IMR-90 (cell line): ENCODE measurements at regions not wholly inside any gene's neighbourhood (a gene's known extent, or its start where the extent isn't known, plus 50 kb on each side); places are given as distances from the start of the nearest gene placed in this dataset.

Source experiments
- ATAC-seq: fragments of 200-7000 bp; cut with Tn5 transposase; 2 replicates; pipeline ENCODE4 v1.9.1; 2020; ENCODE audit warnings: low read depth, mild to moderate bottlenecking, moderate library complexity
- BruUV-seq: library from RNA; stranded (reverse); fragments of 400-500 nt; replicated peaks from 2 replicates; lab custom pipeline; 2021; lab: Mats Ljungman, UMichigan
- CTCF ChIA-PET: fragments of 300-600 bp; formaldehyde crosslinking; extraction: SDS; loops from one replicate; lab custom pipeline; 2021; ENCODE audit warnings: antibody characterized with exemption; lab: Yijun Ruan, JAX
- POLR2A ChIA-PET: fragments of 300-600 bp; sonication (Branson Sonifier 250); formaldehyde crosslinking; loops from one replicate; lab custom pipeline; 2022; ENCODE audit warnings: antibody characterized with exemption; ENCODE audit not compliant: unreplicated experiment; lab: Charles Lee
- DNase-seq: peaks from one replicate; pipeline ENCODE4 v3.0.0; 2013
- H2AFZ ChIP-seq: replicated peaks from 2 replicates; pipeline ENCODE3; 2013; ENCODE audit warnings: low read length, mild to moderate bottlenecking; ENCODE audit not compliant: poor library complexity
- H2AK5ac ChIP-seq: 2 replicates; pipeline ENCODE4 v1.6.1; 2013; ENCODE audit warnings: low read depth, low read length, inconsistent platforms
- H2AK9ac ChIP-seq: replicated peaks from 2 replicates; pipeline ENCODE3; 2013; ENCODE audit warnings: mild to moderate bottlenecking, low read depth, low read length, moderate library complexity; ENCODE audit not compliant: poor library complexity
- H2BK120ac ChIP-seq: 2 replicates; pipeline ENCODE4 v1.6.1; 2013; ENCODE audit warnings: low read depth, low read length, inconsistent platforms
- H2BK15ac ChIP-seq: 3 replicates; pipeline ENCODE4 v1.6.1; 2013; ENCODE audit warnings: low read depth, low read length, inconsistent platforms
- H2BK20ac ChIP-seq: 2 replicates; pipeline ENCODE4 v1.6.1; 2013; ENCODE audit warnings: low read depth, mild to moderate bottlenecking, inconsistent platforms, low read length, moderate library complexity
- H2BK5ac ChIP-seq: 2 replicates; pipeline ENCODE4 v1.6.1; 2013; ENCODE audit warnings: mild to moderate bottlenecking, low read depth, low read length, inconsistent platforms; ENCODE audit not compliant: poor library complexity, severe bottlenecking
- H3K14ac ChIP-seq: replicated peaks from 2 replicates; pipeline ENCODE4 v1.6.1; 2013; ENCODE audit warnings: low read depth, low read length, inconsistent platforms
- H3K18ac ChIP-seq: 2 replicates; pipeline ENCODE4 v1.6.1; 2013; ENCODE audit warnings: low read depth, low read length, control low read depth
- H3K23ac ChIP-seq: 2 replicates; pipeline ENCODE4 v1.6.1; 2013; ENCODE audit warnings: low read depth, low read length, inconsistent platforms
- H3K27ac ChIP-seq: 2 replicates; pipeline ENCODE4 v1.5.1; 2013; ENCODE audit warnings: mild to moderate bottlenecking, control low read depth, low read length; ENCODE audit not compliant: insufficient read depth
- H3K27me3 ChIP-seq: 2 replicates; pipeline ENCODE4 v1.6.1; 2013; ENCODE audit warnings: low read length; ENCODE audit not compliant: control insufficient read depth, insufficient read depth
- H3K36me3 ChIP-seq: 2 replicates; pipeline ENCODE4 v1.6.1; 2013; ENCODE audit warnings: low read length, mixed read lengths; ENCODE audit not compliant: control insufficient read depth, insufficient read depth
- H3K4ac ChIP-seq: 2 replicates; pipeline ENCODE4 v1.6.1; 2013; ENCODE audit warnings: low read depth, low read length, inconsistent platforms
- H3K4me1 ChIP-seq: 2 replicates; pipeline ENCODE4 v1.6.1; 2013; ENCODE audit warnings: low read length, mixed read lengths; ENCODE audit not compliant: control insufficient read depth, insufficient read depth
- H3K4me2 ChIP-seq: 2 replicates; pipeline ENCODE4 v1.6.1; 2013; ENCODE audit warnings: low read depth, mild to moderate bottlenecking, control low read depth, low read length, moderate library complexity
- H3K4me3 ChIP-seq: 2 replicates; pipeline ENCODE4 v1.5.1; 2013; ENCODE audit warnings: low read depth, mild to moderate bottlenecking, control low read depth, low read length, moderate library complexity; ENCODE audit not compliant: insufficient read depth
- H3K56ac ChIP-seq: 2 replicates; pipeline ENCODE4 v1.6.1; 2013; ENCODE audit warnings: low read length, inconsistent platforms; ENCODE audit not compliant: insufficient read depth; ENCODE audit errors: extremely low read depth
- H3K79me1 ChIP-seq, 2 experiments: 2 replicates each; pipeline ENCODE4 v1.6.1; 2013; ENCODE audit warnings: low read length in 2 of 2, inconsistent platforms in 1 of 2, low read depth in 1 of 2
- H3K9ac ChIP-seq: 2 replicates; pipeline ENCODE4 v1.6.1; 2013; ENCODE audit warnings: low read depth, low read length, control low read depth
- H3K9me1 ChIP-seq: 2 replicates; pipeline ENCODE4 v1.6.1; 2013; ENCODE audit warnings: low read length, inconsistent platforms; ENCODE audit not compliant: insufficient read depth
- H3K9me3 ChIP-seq: 2 replicates; pipeline ENCODE4 v1.6.1; 2013; ENCODE audit warnings: low read length; ENCODE audit not compliant: control insufficient read depth, insufficient read depth
- H4K20me1 ChIP-seq: 2 replicates; pipeline ENCODE4 v1.6.1; 2013; ENCODE audit warnings: low read length, inconsistent platforms; ENCODE audit not compliant: insufficient read depth
- H4K5ac ChIP-seq: 2 replicates; pipeline ENCODE4 v1.6.1; 2013; ENCODE audit warnings: mild to moderate bottlenecking, low read depth, low read length, control low read depth
- H4K8ac ChIP-seq, 2 experiments: 2 replicates each; pipeline ENCODE4 v1.6.1; 2013; ENCODE audit warnings: low read depth in 2 of 2, low read length in 2 of 2, control low read depth in 1 of 2, inconsistent platforms in 1 of 2
- H4K91ac ChIP-seq: 2 replicates; pipeline ENCODE4 v1.6.1; 2013; ENCODE audit warnings: low read depth, low read length, inconsistent platforms; ENCODE audit not compliant: insufficient read depth
- MAFK ChIP-seq: IDR thresholded peaks from 2 replicates; pipeline ENCODE4 v1.6.1; 2012; ENCODE audit warnings: low read depth, low read length, improper control_type of control experiment
- USF2 ChIP-seq: fragments of 150-350 bp; IDR thresholded peaks from 2 replicates; pipeline ENCODE4 v1.6.1; 2017; ENCODE audit warnings: mild to moderate bottlenecking, antibody characterized with exemption, low read length, low read depth
- WGBS, 2 experiments: methylation state at CpG; one replicate each; pipeline versions ENCODE4 v1.1.5 to v1.1.7; 2013; ENCODE audit warnings: missing lambda C conversion rate in 2 of 2; ENCODE audit not compliant: insufficient read length in 1 of 2; ENCODE audit errors: extremely low coverage in 2 of 2; 5-methylcytosine and 5-hydroxymethylcytosine counted together
- dilution Hi-C: fragments of 300-500 bp; cut with HindIII; formaldehyde crosslinking; loops from one replicate; pipeline ENCODE4 v1.14.3; 2018; ENCODE audit warnings: low sequenced_read_pairs; ENCODE audit not compliant: unreplicated experiment
- in situ Hi-C: fragments of 300-500 bp; cut with MboI; formaldehyde crosslinking; loops from 3 replicates; pipeline ENCODE4 v1.14.3; 2019; ENCODE audit warnings: low sequenced_read_pairs, inconsistent platforms, mixed read lengths
- intact Hi-C: fragments of 100-400 bp; cut with micrococcal nuclease; formaldehyde crosslinking; loops from 2 replicates; pipeline ENCODE4 v1.10.0; 2022

GRCh38 chr12:60012659-60013058 lies 416.8 kb downstream of the SLC16A7 start:
- no peak overlapping the region for H2BK20ac ChIP-seq
- H3K56ac ChIP-seq, result no peak overlapping the region
- no peaks in the 10 kb centered on the region for H3K36me3 ChIP-seq
- peak; percentile 84 for TF ChIP-seq MAFK
- no peak for TF ChIP-seq USF2
- in situ Hi-C loops, result no loop called here
- no CpG with 5 or more reads among the region's 1 CpG for WGBS, 2 experiments
- no peak overlapping the region for H2BK120ac ChIP-seq
- no peak overlapping the region for H4K8ac ChIP-seq
- H2BK5ac ChIP-seq, result no peak overlapping the region
- no peak overlapping the region for H3K27ac ChIP-seq
- no peak overlapping the region for H3K9ac ChIP-seq
- H3K23ac ChIP-seq, result no peak overlapping the region
- H3K4me2 ChIP-seq, result no peak overlapping the region
- H3K9me3 ChIP-seq, result no peaks in the 10 kb centered on the region
- no peaks in the 10 kb centered on the region for H3K27me3 ChIP-seq
- H3K14ac ChIP-seq, result no peak overlapping the region
- no peak overlapping the region for H3K4ac ChIP-seq
- H4K20me1 ChIP-seq, result no peaks in the 10 kb centered on the region
- no peak overlapping the region for H4K5ac ChIP-seq
- H3K18ac ChIP-seq, result no peak overlapping the region
- no peaks in the 10 kb centered on the region for H3K4me1 ChIP-seq
- H2BK15ac ChIP-seq, result no peak overlapping the region
- intact Hi-C loops, result no loop called here
- H3K79me1 ChIP-seq, result no peaks in the 10 kb centered on the region
- H2AFZ ChIP-seq, result no peak overlapping the region
- ChIA-PET POLR2A (no interaction called here), CTCF (no interaction called here)
- no peak overlapping the region for H3K4me3 ChIP-seq
- DNase-seq (no peak), ATAC-seq (no peak)
- no peak overlapping the region for H2AK9ac ChIP-seq
- no peak overlapping the region for H2AK5ac ChIP-seq
- no peak overlapping the region for H4K91ac ChIP-seq
- no TSS peak for BruUV-seq
- dilution Hi-C loops, result no loop called here
- H3K9me1 ChIP-seq, result no peaks in the 10 kb centered on the region
